HAP-1 (cell line): ENCODE measurements at regions not wholly inside any gene's neighbourhood (a gene's known extent, or its start where the extent isn't known, plus 50 kb on each side); places are given as distances from the start of the nearest gene placed in this dataset.

Experiments used
- DNase-seq, 2 experiments: peaks; one replicate each; pipeline ENCODE4 v3.0.0-alpha.2; 2016 to 2020; ENCODE audit warnings: low spot score in 2 of 2
- H3K27me3 ChIP-seq: fragments of 250-450 bp; sonication (Bioruptor Pico); 2 replicates; pipeline ENCODE4 v1.5.1; 2020; ENCODE audit warnings: low read depth, mild to moderate bottlenecking, moderate library complexity
- H3K36me3 ChIP-seq: fragments of 250-450 bp; sonication (Bioruptor Pico); replicated peaks from 2 replicates; pipeline ENCODE4 v1.5.1; 2020; ENCODE audit warnings: mild to moderate bottlenecking
- H3K4me1 ChIP-seq: fragments of 250-450 bp; sonication (Bioruptor Pico); 2 replicates; pipeline ENCODE4 v1.5.1; 2020; ENCODE audit warnings: mild to moderate bottlenecking
- H3K4me3 ChIP-seq: fragments of 250-450 bp; sonication (Bioruptor Pico); 2 replicates; pipeline ENCODE4 v1.5.1; 2020; ENCODE audit warnings: mild to moderate bottlenecking, moderate library complexity
- H3K9me3 ChIP-seq: fragments of 250-450 bp; sonication (Bioruptor Pico); 2 replicates; pipeline ENCODE4 v1.5.1; 2020; ENCODE audit warnings: mild to moderate bottlenecking, moderate library complexity
- in situ Hi-C: fragments of 300-500 bp; cut with MboI; formaldehyde crosslinking; loops from 3 replicates; pipeline ENCODE4 v1.14.3; 2020; ENCODE audit warnings: low sequenced_read_pairs, inconsistent platforms, mixed read lengths

DNA sequence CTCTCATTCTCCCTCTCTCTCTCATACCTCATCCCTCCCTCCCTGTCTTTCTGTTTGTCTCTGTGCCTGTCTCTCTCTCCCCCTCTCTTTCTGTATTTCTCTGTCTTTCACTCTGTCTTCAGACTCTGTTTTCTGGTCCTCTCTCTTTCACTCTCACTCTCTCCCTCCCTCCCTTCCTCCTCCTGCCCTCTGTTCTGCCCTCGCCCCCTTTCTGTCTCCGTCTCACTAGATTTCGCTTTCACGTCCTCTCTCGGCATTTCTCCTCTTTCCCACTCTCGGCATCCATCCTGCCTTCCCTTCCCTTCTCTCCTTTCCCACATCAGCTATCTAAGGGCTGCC, 183.0 kb downstream of the PHETA1 start:
- in situ Hi-C loops: no loop called here
- H3K9me3 ChIP-seq: no peaks in the 10 kb centered on the region
- peaks cover 7% of the 10 kb centered on the region for H3K4me1 ChIP-seq
- H3K27me3 ChIP-seq: no peaks in the 10 kb centered on the region
- H3K4me3 ChIP-seq: no peak overlapping the region
- H3K36me3 ChIP-seq: no peaks in the 10 kb centered on the region
- DNase-seq: no peak

DNA sequence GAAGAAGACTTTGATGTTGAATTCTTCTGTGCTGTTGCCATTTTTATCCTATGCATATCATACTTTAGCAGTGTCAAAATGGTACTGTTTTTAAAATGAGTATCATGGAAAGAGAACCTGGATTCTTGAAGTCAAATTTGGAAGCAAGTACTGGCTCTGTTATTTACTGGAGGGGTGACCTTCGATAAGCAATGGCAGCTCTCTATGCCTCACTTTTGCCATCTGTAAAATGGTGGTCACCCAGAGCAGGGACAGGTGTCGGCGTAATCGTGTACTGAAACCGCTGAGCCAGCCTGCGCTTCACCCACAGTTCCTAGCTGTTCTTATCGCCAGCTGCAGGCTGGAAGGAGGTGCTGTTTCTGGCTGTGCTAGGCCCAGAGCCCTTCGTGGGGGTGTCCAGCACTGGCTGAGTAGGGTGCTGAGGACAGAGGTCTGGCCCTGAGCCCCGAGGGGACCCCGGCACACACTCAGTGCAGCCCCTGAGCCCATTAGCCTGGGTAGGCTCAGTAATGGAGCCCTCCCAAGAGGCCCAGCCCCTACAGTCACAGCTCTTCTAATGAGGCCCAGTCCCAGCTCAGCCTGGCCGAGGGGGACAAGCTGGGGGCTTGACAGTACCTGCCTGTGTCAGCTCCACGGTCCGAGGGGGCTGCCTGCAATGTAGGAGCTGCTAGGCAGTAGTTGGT, 183.5 kb downstream of the PHETA1 start:
- in situ Hi-C loops: no loop called here
- no peak for DNase-seq

DNA sequence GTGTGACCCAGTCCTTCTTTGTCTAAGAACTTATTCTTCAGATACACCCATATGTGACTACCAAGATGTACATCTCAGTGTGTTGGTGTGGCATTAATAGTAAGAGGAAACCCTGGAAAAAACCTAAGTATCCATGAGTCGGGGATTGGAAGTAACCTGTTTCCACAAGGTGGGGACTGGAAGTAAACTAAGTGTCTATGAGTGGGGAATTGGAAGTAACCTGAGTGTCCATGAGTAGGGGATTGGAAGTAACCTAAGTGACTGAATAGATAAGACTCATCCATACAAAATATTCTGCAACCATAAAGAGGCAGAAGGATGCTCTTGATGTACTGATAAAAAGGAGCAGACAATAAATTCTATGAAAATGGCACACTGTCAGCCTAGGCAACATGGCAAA, 184.7 kb downstream of the PHETA1 start:
- in situ Hi-C loops: no loop called here
- H3K36me3 ChIP-seq: no peaks in the 10 kb centered on the region
- no peaks in the 10 kb centered on the region for H3K9me3 ChIP-seq
- DNase-seq: no peak
- H3K4me1 ChIP-seq: peaks cover 9% of the 10 kb centered on the region
- H3K4me3 ChIP-seq: no peak overlapping the region
- H3K27me3 ChIP-seq: no peaks in the 10 kb centered on the region

More for the DNA sequence above, 183.5 kb downstream of the PHETA1 start:
- no peaks in the 10 kb centered on the region for H3K27me3 ChIP-seq
- H3K9me3 ChIP-seq: no peaks in the 10 kb centered on the region
- H3K4me3 ChIP-seq: no peak overlapping the region
- no peaks in the 10 kb centered on the region for H3K36me3 ChIP-seq
- H3K4me1 ChIP-seq: peaks cover 9% of the 10 kb centered on the region

DNA sequence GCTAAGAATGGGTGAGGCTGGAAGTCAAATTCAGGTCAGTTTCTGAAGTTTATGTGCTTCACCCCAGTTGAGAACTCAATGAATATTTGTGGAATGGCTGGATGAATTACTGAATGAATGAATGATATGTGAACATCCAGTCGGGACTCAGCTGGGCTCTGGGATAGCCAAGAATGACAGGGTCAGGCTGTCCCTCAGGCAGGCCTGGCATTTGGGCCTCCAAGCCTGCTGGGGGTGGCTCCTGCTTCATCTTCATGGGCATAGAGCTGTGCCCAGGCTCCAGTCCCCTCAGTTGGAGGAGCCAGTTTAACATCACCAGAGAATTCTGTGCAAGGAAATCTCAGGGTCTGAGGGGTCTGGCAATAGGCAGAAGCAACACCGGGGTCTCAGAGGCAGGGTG, 185.8 kb downstream of the PHETA1 start:
- Histone ChIP-seq H3K36me3 (no peaks in the 10 kb centered on the region), H3K27me3 (no peaks in the 10 kb centered on the region), H3K4me3 (no peak overlapping the region), H3K4me1 (peaks cover 9% of the 10 kb centered on the region), H3K9me3 (no peaks in the 10 kb centered on the region)
- in situ Hi-C loops: no loop called here
- no peak for DNase-seq

DNA sequence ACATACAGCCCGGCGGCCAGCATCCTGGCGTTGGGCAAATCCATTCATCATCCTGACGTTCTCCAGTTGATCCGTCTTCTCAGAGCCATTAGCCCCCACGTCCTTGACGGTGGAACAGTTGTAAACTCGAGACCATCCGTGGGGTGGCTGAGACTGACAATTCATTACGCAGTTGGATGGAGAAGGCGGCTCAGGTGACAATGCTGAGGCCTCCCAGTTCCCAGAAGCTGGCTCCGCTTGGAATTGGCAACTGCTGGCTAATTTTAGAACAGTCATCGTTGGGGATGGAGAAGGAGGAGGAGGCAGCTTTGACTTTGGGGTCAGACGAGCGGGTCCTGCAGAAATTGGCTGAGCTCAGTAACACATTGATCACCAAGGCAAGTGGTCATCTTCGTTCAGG, 186.5 kb downstream of the PHETA1 start:
- Histone ChIP-seq H3K36me3 (no peaks in the 10 kb centered on the region), H3K4me1 (peaks cover 9% of the 10 kb centered on the region), H3K4me3 (no peak overlapping the region), H3K27me3 (no peaks in the 10 kb centered on the region), H3K9me3 (no peaks in the 10 kb centered on the region)
- DNase-seq: no peak
- in situ Hi-C loops: no loop called here

DNA sequence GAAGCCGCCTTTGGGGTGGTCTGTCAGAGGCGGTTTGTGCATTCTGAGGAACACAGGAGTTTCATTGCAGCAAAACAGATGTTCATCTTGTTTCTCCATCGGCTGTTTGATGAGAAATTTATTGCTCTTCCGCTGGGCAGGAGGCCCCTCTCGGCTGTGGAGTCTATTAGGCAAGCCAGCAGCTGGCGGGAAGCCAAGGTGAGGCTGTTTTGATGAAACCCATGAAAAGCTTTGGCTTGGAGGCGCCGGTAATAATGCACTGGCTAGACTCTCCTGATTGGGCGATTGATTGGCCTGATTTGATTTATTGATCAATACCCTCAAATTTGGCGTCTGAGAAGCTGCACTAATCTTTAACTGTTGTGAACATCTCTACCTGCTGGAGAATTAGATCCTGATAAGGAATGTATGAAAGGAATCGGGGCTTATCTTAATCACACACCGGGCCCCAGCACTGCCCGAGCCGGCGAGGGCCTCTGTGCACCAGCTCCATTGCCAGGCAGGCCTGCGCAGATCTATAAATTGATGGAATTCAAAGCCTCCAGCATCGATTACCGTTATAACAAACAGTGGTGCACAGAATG, 187.7 kb downstream of the PHETA1 start:
- Histone ChIP-seq H3K4me1 (peaks cover 9% of the 10 kb centered on the region), H3K4me3 (no peak overlapping the region), H3K36me3 (no peaks in the 10 kb centered on the region), H3K27me3 (no peaks in the 10 kb centered on the region), H3K9me3 (no peaks in the 10 kb centered on the region)
- in situ Hi-C loops: no loop called here
- DNase-seq: peak in 1 of 2 experiments; percentile 73

DNA sequence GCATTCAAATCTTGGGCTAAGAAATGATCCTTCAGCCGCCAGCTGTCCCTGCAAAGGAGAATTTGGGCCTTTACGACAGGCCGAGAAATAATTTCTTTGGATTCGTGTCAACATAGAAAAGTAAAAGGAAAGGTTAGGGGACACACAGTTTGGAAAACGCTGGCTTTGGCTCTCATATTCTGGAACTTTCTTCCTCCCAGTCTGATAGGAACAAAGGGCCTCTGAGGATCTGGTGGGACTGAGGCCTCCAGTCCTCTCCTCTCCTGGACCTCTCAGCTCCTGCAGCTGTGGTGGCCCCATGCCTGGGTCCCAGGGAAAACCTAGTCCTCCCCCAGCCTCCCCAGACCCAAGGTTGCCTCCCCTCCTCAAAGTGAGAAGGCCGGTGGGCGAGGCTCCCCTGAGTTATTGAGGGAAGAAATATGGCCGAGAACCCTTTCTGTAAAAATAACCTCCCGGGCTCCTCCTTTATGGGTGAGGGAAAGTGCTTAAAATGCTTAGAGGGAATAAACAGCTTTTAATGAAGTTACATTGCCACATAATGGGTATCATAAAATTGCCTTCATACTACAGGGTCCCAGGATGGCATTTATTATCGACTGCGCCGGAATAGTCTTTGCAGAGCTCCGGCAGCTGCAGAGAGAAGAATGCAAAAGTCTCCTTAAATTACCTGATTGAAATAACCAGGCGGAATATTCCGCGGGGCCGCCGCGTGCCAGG, 188.3 kb downstream of the PHETA1 start:
- Histone ChIP-seq H3K36me3 (no peaks in the 10 kb centered on the region), H3K9me3 (no peaks in the 10 kb centered on the region), H3K27me3 (no peaks in the 10 kb centered on the region), H3K4me3 (no peak overlapping the region), H3K4me1 (peaks cover 11% of the 10 kb centered on the region)
- in situ Hi-C loops: no loop called here
- DNase-seq: no peak

DNA sequence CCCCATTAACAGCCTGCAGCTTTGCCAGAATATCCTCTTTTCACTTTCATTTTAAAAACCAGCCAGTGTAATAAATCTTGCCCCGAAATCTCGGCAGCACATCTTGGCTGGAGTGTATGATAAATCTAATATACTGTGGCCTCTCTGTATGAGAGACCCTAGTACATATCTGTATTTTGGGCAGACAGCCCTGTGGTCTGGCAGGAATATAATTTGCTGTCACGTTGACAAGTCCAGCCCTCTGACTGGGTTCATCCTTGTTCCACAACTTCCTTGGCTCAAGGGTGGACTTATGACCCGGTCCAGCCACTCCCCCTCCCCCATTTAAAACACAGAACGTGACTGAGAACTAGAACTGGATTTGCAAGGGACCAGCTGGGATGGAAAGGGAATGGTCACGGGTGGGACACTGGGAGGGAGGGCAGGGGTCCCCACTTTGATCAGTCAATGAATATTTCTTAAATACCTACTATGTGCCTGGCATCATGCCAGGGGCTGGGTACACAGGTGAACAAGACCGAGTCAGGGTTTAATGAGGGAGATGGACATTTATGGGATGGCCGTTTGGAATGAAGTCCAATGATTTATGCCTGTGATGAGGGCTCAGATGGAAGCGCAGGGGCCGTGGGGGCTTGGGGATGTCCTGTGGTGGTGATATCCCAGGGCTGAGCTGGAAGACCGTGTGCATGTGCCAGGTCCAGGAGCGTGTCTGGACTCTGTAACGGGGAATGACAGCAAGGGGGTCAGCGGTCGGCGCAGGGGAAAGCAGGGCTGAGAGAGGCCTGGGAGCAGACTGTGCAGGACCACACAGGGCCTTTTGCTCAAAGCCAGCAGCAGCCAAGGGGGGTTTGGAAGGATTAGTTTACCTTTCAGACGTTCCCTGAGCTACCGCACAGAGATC, 190.5 kb downstream of the PHETA1 start:
- H3K27me3 ChIP-seq: no peaks in the 10 kb centered on the region
- DNase-seq: no peak
- no peaks in the 10 kb centered on the region for H3K36me3 ChIP-seq
- in situ Hi-C loops: no loop called here
- no peak overlapping the region for H3K4me3 ChIP-seq
- peaks cover 20% of the 10 kb centered on the region for H3K4me1 ChIP-seq
- H3K9me3 ChIP-seq: no peaks in the 10 kb centered on the region

DNA sequence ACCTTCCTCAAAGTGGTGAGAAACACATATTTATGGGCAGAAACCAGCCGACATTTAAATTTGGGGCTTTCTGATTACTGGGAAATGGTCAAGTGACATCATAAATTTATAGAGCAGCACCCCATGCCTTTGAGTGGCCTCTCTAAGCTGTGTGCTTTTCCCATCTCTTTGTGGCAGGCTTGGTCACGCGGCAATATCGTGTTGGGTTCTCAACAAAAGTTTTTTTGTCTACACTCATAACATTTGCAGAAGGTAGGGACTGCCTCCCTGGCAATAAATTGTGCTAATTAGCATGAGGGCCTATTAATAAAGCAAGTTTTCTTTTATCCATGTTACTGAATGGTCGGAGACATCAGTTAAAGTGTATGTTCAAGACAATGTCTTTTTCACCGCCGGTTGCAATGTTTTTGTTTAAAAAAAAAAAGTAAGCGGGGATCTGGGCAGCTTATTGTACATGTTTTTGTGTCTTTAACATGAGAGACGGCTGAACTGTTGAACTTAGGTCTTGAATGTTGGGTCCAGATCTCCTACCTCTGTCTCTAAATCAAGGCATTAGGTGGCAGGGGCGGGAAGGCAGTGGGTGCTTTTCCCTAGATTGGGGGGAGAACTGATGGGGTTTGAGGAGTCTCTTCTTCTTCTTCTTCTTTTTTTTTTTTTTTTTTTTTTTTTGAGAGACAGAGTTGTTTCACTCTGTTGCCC, 193.3 kb downstream of the PHETA1 start:
- peak; percentile 9 to 32 for DNase-seq
- in situ Hi-C loops: no loop called here
- Histone ChIP-seq H3K4me3 (no peak overlapping the region), H3K36me3 (no peaks in the 10 kb centered on the region), H3K27me3 (no peaks in the 10 kb centered on the region; the same call in 1 of the 2 replicates), H3K4me1 (peaks cover 11% of the 10 kb centered on the region), H3K9me3 (no peaks in the 10 kb centered on the region)

DNA sequence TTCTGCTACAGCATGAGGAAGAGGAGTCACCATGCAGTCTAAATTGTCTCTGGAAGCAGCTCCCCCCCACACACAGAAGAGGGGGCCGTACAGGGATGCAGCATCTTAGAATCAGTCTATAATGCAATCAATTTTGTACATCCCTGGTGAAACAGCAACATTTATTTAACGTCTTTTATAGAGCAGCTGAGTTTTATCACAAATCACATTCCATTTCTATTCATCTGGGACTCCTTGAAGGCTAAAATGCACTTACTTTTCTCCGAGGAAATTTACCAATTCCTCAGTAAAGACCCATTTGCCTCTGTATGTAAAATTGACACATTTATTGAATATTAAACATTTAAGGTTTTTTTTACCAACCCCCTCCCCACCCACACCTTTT, 193.9 kb downstream of the PHETA1 start:
- Histone ChIP-seq H3K4me1 (peaks cover 11% of the 10 kb centered on the region), H3K9me3 (no peaks in the 10 kb centered on the region), H3K27me3 (no peaks in the 10 kb centered on the region; the same call in 1 of the 2 replicates), H3K36me3 (no peaks in the 10 kb centered on the region), H3K4me3 (no peak overlapping the region)
- in situ Hi-C loops: no loop called here
- no peak for DNase-seq

DNA sequence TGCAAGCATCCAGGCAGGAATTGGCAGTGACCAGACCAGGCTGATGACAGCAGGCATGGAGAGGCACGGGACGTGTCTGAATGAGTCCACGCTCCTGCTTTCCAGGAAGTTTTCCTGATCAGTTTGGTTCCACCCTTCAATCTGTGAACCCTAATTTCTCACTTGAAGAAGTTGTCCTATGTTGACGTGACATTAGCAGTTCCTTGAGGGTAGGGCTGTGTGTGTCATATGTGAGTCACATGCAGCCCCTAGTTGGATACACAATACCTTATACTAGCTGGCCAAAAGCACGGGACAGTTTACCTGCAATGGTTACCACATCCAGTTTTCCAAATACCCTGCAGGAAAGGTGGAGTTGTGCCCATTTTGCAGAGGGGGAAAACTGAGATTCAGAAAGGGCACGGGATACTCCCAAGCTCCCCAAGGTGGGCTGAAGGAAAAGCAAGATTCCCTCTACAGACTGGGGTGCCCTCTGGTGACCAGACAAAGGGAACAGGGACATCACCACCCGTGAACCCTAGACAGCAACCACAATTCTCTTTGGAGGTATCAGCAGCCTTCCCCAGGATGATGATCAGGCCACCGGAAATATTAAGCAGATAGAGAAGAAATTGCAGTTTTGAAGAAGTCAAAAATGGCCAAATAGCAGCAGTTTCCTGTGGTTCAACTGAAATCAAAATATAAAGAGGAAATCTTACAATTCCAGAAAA, 194.5 kb downstream of the PHETA1 start:
- no peaks in the 10 kb centered on the region for H3K36me3 ChIP-seq
- H3K4me3 ChIP-seq: no peak overlapping the region
- H3K4me1 ChIP-seq: peaks cover 11% of the 10 kb centered on the region
- in situ Hi-C loops: no loop called here
- H3K27me3 ChIP-seq: no peaks in the 10 kb centered on the region; the same call in 1 of the 2 replicates
- DNase-seq: peak in 1 of 2 experiments; percentile 25
- H3K9me3 ChIP-seq: no peaks in the 10 kb centered on the region

DNA sequence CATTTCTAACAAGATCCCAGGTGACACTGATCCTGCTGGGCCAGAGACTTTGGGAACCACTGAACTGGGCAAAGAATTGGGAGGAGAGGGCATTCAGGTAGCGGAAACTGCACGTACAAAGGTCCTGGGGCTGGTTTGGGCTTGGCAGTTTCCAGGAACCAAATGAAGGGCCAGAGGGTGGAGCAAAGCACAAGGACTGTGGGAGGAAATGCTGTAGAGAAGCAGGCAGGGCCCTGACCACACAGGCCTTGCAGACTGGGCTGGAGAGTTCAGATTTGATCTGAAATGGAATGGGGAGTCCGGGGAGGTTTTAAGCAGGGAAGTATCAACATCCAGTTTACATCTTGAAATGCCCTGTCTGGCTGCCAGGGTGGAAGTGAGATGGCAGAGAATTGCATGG, 195.1 kb downstream of the PHETA1 start:
- no peak for DNase-seq
- in situ Hi-C loops: no loop called here
- Histone ChIP-seq H3K36me3 (no peaks in the 10 kb centered on the region), H3K4me3 (no peak overlapping the region), H3K9me3 (no peaks in the 10 kb centered on the region), H3K4me1 (peaks cover 11% of the 10 kb centered on the region), H3K27me3 (no peaks in the 10 kb centered on the region; the same call in 1 of the 2 replicates)

DNA sequence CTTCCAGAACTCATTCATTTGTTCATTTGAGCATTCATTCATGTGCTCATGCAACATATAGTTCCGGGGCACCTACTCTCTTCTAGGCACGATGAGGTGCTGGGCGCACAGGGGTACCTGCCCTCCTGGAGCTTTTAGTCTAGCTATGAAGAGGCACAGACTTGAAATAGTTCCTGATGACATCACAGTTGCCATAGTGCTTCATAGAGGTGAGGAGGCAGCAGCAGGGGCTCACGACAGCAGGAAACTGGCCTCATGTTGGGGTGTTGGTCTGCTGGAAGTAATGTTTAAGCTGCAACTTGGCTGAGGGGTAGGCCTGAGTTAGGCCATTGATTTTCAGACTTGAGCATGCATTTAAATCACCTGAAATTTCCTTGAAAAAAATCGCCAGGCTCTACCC, 195.5 kb downstream of the PHETA1 start:
- Histone ChIP-seq H3K9me3 (no peaks in the 10 kb centered on the region), H3K4me3 (no peak overlapping the region), H3K4me1 (peaks cover 11% of the 10 kb centered on the region), H3K36me3 (no peaks in the 10 kb centered on the region), H3K27me3 (no peaks in the 10 kb centered on the region; the same call in 1 of the 2 replicates)
- DNase-seq: no peak
- in situ Hi-C loops: no loop called here
